AG04450 (cell line): ENCODE measurements at regions not wholly inside any gene's neighbourhood (a gene's known extent, or its start where the extent isn't known, plus 50 kb on each side); places are given as distances from the start of the nearest gene placed in this dataset.

Source experiments
- CTCF ChIA-PET: fragments of 300-600, 350-600 bp; formaldehyde crosslinking; extraction: SDS; loops from one replicate; lab custom pipeline; 2022; ENCODE audit warnings: antibody characterized with exemption, inconsistent platforms; lab: Charles Lee
- POLR2A ChIA-PET: fragments of 350-600 bp; formaldehyde crosslinking; extraction: SDS; loops from one replicate; lab custom pipeline; 2021; ENCODE audit warnings: antibody characterized with exemption, inconsistent platforms; lab: Yijun Ruan, JAX
- DNase-seq: peaks from one replicate; pipeline ENCODE4 v3.0.0-alpha.2; 2011; ENCODE audit warnings: low read depth, low spot score
- H3K27ac ChIP-seq: one replicate; pipeline ENCODE4 v1.5.1; 2012; ENCODE audit warnings: low read depth, low read length, control low read depth
- H3K27me3 ChIP-seq: one replicate; pipeline ENCODE4 v1.6.0; 2012; ENCODE audit warnings: low read length; ENCODE audit not compliant: control insufficient read depth, insufficient read depth
- H3K4me3 ChIP-seq: 2 replicates; pipeline ENCODE4 v1.5.1; 2011; ENCODE audit warnings: mild to moderate bottlenecking, low read depth, low read length, control low read depth
- H3K9me3 ChIP-seq: 2 replicates; pipeline ENCODE4 v1.5.1; 2012; ENCODE audit warnings: low read length; ENCODE audit not compliant: control insufficient read depth, insufficient read depth
- CTCF ChIP-seq: IDR thresholded peaks from 2 replicates; pipeline ENCODE4 v1.5.1; 2011; ENCODE audit warnings: low read depth, low read length, control low read depth, inconsistent platforms

DNA sequence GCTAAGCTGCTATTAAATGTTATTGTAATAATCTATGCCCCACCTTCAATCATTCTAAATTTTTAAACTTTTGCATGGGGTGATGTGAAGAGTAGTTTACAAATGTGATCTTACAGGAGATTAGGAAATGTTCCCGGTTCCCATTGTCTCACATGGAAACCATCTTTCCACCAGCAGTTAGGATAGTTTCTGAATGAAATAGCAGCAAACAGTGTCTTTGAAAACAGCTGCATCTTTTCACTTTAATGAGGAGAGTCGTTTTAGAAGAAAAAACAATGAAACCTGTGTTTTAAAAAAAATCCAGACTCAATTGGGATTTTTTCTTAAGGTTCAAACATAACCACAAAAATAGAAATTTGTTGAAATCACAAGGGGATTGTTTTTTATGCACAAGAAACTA, 134.2 kb downstream of the TLR5 start:
- no peak for TF ChIP-seq CTCF
- no peak overlapping the region for H3K27ac ChIP-seq
- no peak overlapping the region for H3K4me3 ChIP-seq
- ChIA-PET CTCF (no interaction called here), POLR2A (no interaction called here)
- H3K9me3 ChIP-seq, result no peaks in the 10 kb centered on the region
- H3K27me3 ChIP-seq, result no peaks in the 10 kb centered on the region
- no peak for DNase-seq

GRCh38 chr1:223009406-223009805, 133.6 kb downstream of the TLR5 start:
- DNase-seq, result no peak
- ChIA-PET CTCF (no interaction called here), POLR2A (no interaction called here)
- TF ChIP-seq CTCF, result no peak
- no peak overlapping the region for H3K27ac ChIP-seq
- H3K9me3 ChIP-seq, result no peaks in the 10 kb centered on the region
- H3K4me3 ChIP-seq, result no peak overlapping the region
- no peaks in the 10 kb centered on the region for H3K27me3 ChIP-seq

- H3K9me3 ChIP-seq, result no peaks in the 10 kb centered on the region
- no peak for DNase-seq
- no peak overlapping the region for H3K27ac ChIP-seq
- H3K4me3 ChIP-seq, result no peak overlapping the region
- ChIA-PET CTCF (interaction anchor here (0.9 kb wide), 1 partner anchor 79 kb away, joined by 3 read pairs; no protein-coding TSS in a partner anchor), POLR2A (no interaction called here)
- TF ChIP-seq CTCF, result no peak
- no peaks in the 10 kb centered on the region for H3K27me3 ChIP-seq
Measured at GRCh38 chr1:223010582-223011504, 132.2 kb downstream of the TLR5 start.

- Histone ChIP-seq H3K27me3 (no peaks in the 10 kb centered on the region), H3K27ac (no peak overlapping the region), H3K9me3 (no peaks in the 10 kb centered on the region), H3K4me3 (no peak overlapping the region)
- ChIA-PET POLR2A (no interaction called here), CTCF (interaction anchor here (0.9 kb wide), 1 partner anchor 78 kb away, joined by 3 read pairs; no protein-coding TSS in a partner anchor)
- DNase-seq, result no peak
- TF ChIP-seq CTCF, result no peak
Measured at GRCh38 chr1:223011505-223011856, 131.6 kb downstream of the TLR5 start.

DNA sequence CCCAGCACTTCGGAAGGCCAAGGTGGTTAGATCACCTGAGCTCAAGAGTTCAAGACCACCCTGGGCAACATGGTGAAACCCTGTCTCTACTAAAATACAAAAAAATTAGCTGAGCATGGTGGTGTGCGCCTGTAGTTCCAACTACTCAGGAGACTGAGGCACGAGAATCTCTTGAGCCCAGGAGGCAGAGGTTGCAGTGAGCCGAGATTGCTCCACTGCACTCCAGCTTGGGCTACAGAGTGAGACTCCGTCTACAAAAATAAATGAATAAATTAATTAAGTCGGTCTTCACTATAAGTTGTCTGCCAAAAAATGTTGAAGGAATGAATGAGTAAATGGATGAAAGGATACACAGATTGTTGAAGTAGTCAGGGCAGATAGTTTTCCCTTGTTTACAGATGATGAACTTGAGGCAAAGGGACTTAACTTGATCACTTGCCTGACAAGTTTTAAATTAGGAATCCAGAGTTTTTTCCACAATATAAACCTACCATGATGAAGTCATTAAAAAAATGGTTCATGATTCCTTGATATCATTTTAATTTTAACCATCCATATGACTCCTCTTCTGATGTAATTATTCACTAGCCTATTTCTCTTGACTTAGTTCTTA, 130.8 kb downstream of the TLR5 start:
- POLR2A ChIA-PET, result no interaction called here
- TF ChIP-seq CTCF, result no peak
- Histone ChIP-seq H3K27ac (no peak overlapping the region), H3K9me3 (peaks cover 4% of the 10 kb centered on the region; the same call in 1 of the 2 replicates), H3K27me3 (no peaks in the 10 kb centered on the region), H3K4me3 (no peak overlapping the region)
- CTCF ChIA-PET, result interaction anchor here (0.9 kb wide), 1 partner anchor 78 kb away, joined by 3 read pairs; no protein-coding TSS in a partner anchor
- no peak for DNase-seq
